Cardiac muscle cell (in vitro differentiated cells and primary cell): ENCODE measurements at regions not wholly inside any gene's neighbourhood (a gene's known extent, or its start where the extent isn't known, plus 50 kb on each side); places are given as distances from the start of the nearest gene placed in this dataset.

Source experiments
- DNase-seq, 2 donors: peaks; one replicate each; pipeline versions ENCODE4 v3.0.0 to v3.0.0-alpha.2; 2010 to 2017; ENCODE audit warnings: low read depth in 1 of 2, low spot score in 1 of 2
- H3K27ac ChIP-seq: fragments of 200-600 bp; sonication (generic); 2 replicates; pipeline ENCODE4 v1.5.1; 2016
- H3K27me3 ChIP-seq: fragments of 200-600 bp; sonication (generic); 2 replicates; pipeline ENCODE4 v1.6.0; 2016; ENCODE audit warnings: control low read depth
- H3K36me3 ChIP-seq: fragments of 200-600 bp; sonication (generic); 2 replicates; pipeline ENCODE4 v1.5.1; 2016; ENCODE audit warnings: control low read depth
- H3K4me1 ChIP-seq: fragments of 200-600 bp; sonication (generic); 2 replicates; pipeline ENCODE4 v1.8.1; 2017; ENCODE audit warnings: low read depth, mild to moderate bottlenecking, mixed run types
- H3K4me3 ChIP-seq: fragments of 200-600 bp; sonication (generic); 2 replicates; pipeline ENCODE4 v1.5.1; 2016; ENCODE audit warnings: mild to moderate bottlenecking
- H3K9me3 ChIP-seq: fragments of 200-600 bp; sonication (generic); 2 replicates; pipeline ENCODE4 v1.5.1; 2017; ENCODE audit warnings: low read depth, mild to moderate bottlenecking, control low read depth
- CTCF ChIP-seq: IDR thresholded peaks from 2 replicates; pipeline ENCODE4 v1.5.1; 2012; ENCODE audit warnings: low read depth, mild to moderate bottlenecking, low read length

GRCh38 chr13:88908961-88909441 lies 1237.8 kb downstream of the SLITRK5 start:
- peak in 1 of 2 donors; percentile 19 for DNase-seq
- Histone ChIP-seq H3K4me1 (no peaks in the 10 kb centered on the region), H3K9me3 (no peaks in the 10 kb centered on the region), H3K27me3 (no peaks in the 10 kb centered on the region), H3K4me3 (no peak overlapping the region), H3K36me3 (no peaks in the 10 kb centered on the region), H3K27ac (no peak overlapping the region)
- no peak for TF ChIP-seq CTCF

- no peak for TF ChIP-seq CTCF
- Histone ChIP-seq H3K36me3 (no peaks in the 10 kb centered on the region), H3K9me3 (no peaks in the 10 kb centered on the region), H3K27me3 (no peaks in the 10 kb centered on the region), H3K4me1 (no peaks in the 10 kb centered on the region), H3K27ac (no peak overlapping the region), H3K4me3 (no peak overlapping the region)
- no peak for DNase-seq
Observed at GRCh38 chr13:88919970-88920628, 1248.9 kb downstream of the SLITRK5 start.

GRCh38 chr13:88925954-88926353 lies 1254.8 kb downstream of the SLITRK5 start:
- DNase-seq = no peak
- Histone ChIP-seq H3K27ac (no peak overlapping the region), H3K4me1 (no peaks in the 10 kb centered on the region), H3K4me3 (no peak overlapping the region), H3K9me3 (no peaks in the 10 kb centered on the region), H3K27me3 (no peaks in the 10 kb centered on the region), H3K36me3 (no peaks in the 10 kb centered on the region)
- TF ChIP-seq CTCF = no peak

GRCh38 chr13:88926890-88927502 lies 1255.8 kb downstream of the SLITRK5 start:
- H3K36me3 ChIP-seq = no peaks in the 10 kb centered on the region

GRCh38 chr13:88932950-88933349 lies 1261.8 kb downstream of the SLITRK5 start:
- H3K4me3 ChIP-seq = no peak overlapping the region
- no peaks in the 10 kb centered on the region for H3K36me3 ChIP-seq
- no peaks in the 10 kb centered on the region for H3K4me1 ChIP-seq
- no peak for DNase-seq
- TF ChIP-seq CTCF = no peak
- no peaks in the 10 kb centered on the region for H3K9me3 ChIP-seq
- no peaks in the 10 kb centered on the region for H3K27me3 ChIP-seq
- H3K27ac ChIP-seq = no peak overlapping the region

More at GRCh38 chr13:88926890-88927502, 1255.8 kb downstream of the SLITRK5 start:
- H3K4me1 ChIP-seq = no peaks in the 10 kb centered on the region
- no peak overlapping the region for H3K27ac ChIP-seq
- no peaks in the 10 kb centered on the region for H3K9me3 ChIP-seq
- no peak for TF ChIP-seq CTCF
- H3K4me3 ChIP-seq = no peak overlapping the region
- no peaks in the 10 kb centered on the region for H3K27me3 ChIP-seq
- no peak for DNase-seq
